Endothelial cell of umbilical vein (primary cell): ENCODE measurements at regions not wholly inside any gene's neighbourhood (a gene's known extent, or its start where the extent isn't known, plus 50 kb on each side); places are given as distances from the start of the nearest gene placed in this dataset.

Experiments used
- BruUV-seq: library from RNA; stranded (reverse); fragments of 400-500 nt; replicated peaks from 2 replicates; lab custom pipeline; 2021; lab: Mats Ljungman, UMichigan
- CTCF ChIA-PET: fragments of 300-600, 350-600 bp; sonication (Branson Sonifier 250); formaldehyde crosslinking; loops from one replicate; lab custom pipeline; 2021; ENCODE audit warnings: antibody characterized with exemption, inconsistent platforms; lab: Charles Lee
- POLR2A ChIA-PET: fragments of 300-600, 350-600 bp; sonication (Branson Sonifier 250); formaldehyde crosslinking; loops from one replicate; lab custom pipeline; 2021; ENCODE audit warnings: antibody characterized with exemption, inconsistent platforms; lab: Charles Lee
- DNase-seq: peaks from one replicate; pipeline ENCODE4 v3.0.0-alpha.2; 2011; ENCODE audit warnings: low read depth, low spot score
- FAIRE-seq: peaks from 2 replicates; lab custom pipeline; 2011; peaks lifted over from hg19 to GRCh38; lab: Jason Lieb, UNC
- H2AFZ ChIP-seq: 2 replicates; pipeline ENCODE4 v1.6.0; 2012; ENCODE audit warnings: low read depth, low read length, control low read depth, inconsistent platforms
- H3K27ac ChIP-seq: 2 replicates; pipeline ENCODE4 v1.5.1; 2011; ENCODE audit warnings: low read depth, mild to moderate bottlenecking, control low read depth, low read length, moderate library complexity; ENCODE audit not compliant: insufficient read depth
- H3K27me3 ChIP-seq, 2 experiments: 2 replicates each; pipeline versions ENCODE4 v1.6.0 to v1.6.1; 2011; ENCODE audit warnings: low read length in 2 of 2, mixed read lengths in 1 of 2; ENCODE audit not compliant: control insufficient read depth in 2 of 2, insufficient read depth in 2 of 2
- H3K36me3 ChIP-seq, 2 experiments: 2 replicates in 1 of 2; 3 replicates in 1 of 2; pipeline ENCODE4 v1.5.1; 2011; ENCODE audit warnings: low read length in 2 of 2, mild to moderate bottlenecking in 1 of 2, moderate library complexity in 1 of 2; ENCODE audit not compliant: control insufficient read depth in 2 of 2, insufficient read depth in 2 of 2; ENCODE audit errors: extremely low read depth in 1 of 2
- H3K4me1 ChIP-seq: 3 replicates; pipeline ENCODE4 v1.5.1; 2011; ENCODE audit warnings: mild to moderate bottlenecking, low read length; ENCODE audit not compliant: control insufficient read depth, insufficient read depth; ENCODE audit errors: extremely low read depth
- H3K4me2 ChIP-seq: 2 replicates; pipeline ENCODE4 v1.6.1; 2011; ENCODE audit warnings: low read length, control low read depth, mixed read lengths; ENCODE audit not compliant: insufficient read depth
- H3K4me3 ChIP-seq, 3 experiments: fragments of 200-600 bp in 1 of 3; sonication (generic), shearing (Covaris generic) in 1 of 3; replicated peaks in 1 of 3; 2 replicates each; pipeline ENCODE4 v1.5.1; 2011 to 2016; ENCODE audit warnings: control low read depth in 3 of 3, low read length in 3 of 3, mild to moderate bottlenecking in 2 of 3, inconsistent platforms in 1 of 3, low read depth in 1 of 3, moderate library complexity in 1 of 3; ENCODE audit not compliant: insufficient read depth in 1 of 3
- H3K79me2 ChIP-seq: 2 replicates; pipeline ENCODE4 v1.6.0; 2012; ENCODE audit warnings: low read length, inconsistent platforms; ENCODE audit not compliant: control insufficient read depth, insufficient read depth
- H3K9ac ChIP-seq: replicated peaks from 2 replicates; pipeline ENCODE3; 2011; ENCODE audit warnings: low read length, control low read depth; ENCODE audit not compliant: insufficient read depth; ENCODE audit errors: extremely low read depth
- H3K9me1 ChIP-seq: replicated peaks from 3 replicates; pipeline ENCODE4 v1.6.0; 2011; ENCODE audit warnings: mild to moderate bottlenecking, low read length; ENCODE audit not compliant: control insufficient read depth, insufficient read depth; ENCODE audit errors: extremely low read depth
- H3K9me3 ChIP-seq: replicated peaks from 2 replicates; pipeline ENCODE4 v1.5.1; 2012; ENCODE audit warnings: low read length, inconsistent platforms; ENCODE audit not compliant: control insufficient read depth, insufficient read depth
- H4K20me1 ChIP-seq: replicated peaks from 2 replicates; pipeline ENCODE3; 2011; ENCODE audit warnings: mild to moderate bottlenecking, low read length; ENCODE audit not compliant: control insufficient read depth, insufficient read depth; ENCODE audit errors: extremely low read depth
- FOS ChIP-seq: IDR thresholded peaks from 2 replicates; pipeline ENCODE4 v1.6.1; 2011; ENCODE audit warnings: mild to moderate bottlenecking, low read length, moderate library complexity, borderline replicate concordance; ENCODE audit not compliant: insufficient read depth
- GATA2 ChIP-seq: IDR thresholded peaks from 2 replicates; pipeline ENCODE4 v1.7.0; 2011; ENCODE audit warnings: low read depth, mild to moderate bottlenecking, moderate library complexity, mixed read lengths, low read length; ENCODE audit not compliant: insufficient read length, insufficient read depth
- MAX ChIP-seq: IDR thresholded peaks from 2 replicates; pipeline ENCODE4 v1.6.1; 2011; ENCODE audit not compliant: insufficient read depth, insufficient read length
- MYC ChIP-seq: IDR thresholded peaks from one replicate; pipeline ENCODE4 v1.6.1; 2011; ENCODE audit warnings: mild to moderate bottlenecking, low read depth, low read length
- dilution Hi-C: fragments of 300-500 bp; cut with MboI; formaldehyde crosslinking; loops from one replicate; pipeline ENCODE4 v1.15.0; 2019; ENCODE audit warnings: low sequenced_read_pairs; ENCODE audit not compliant: extremely low pct_ligation_motif_present
- intact Hi-C: fragments of 100-400 bp; cut with micrococcal nuclease; formaldehyde crosslinking; loops from one replicate; pipeline ENCODE4 v1.10.0; 2022
- TF ChIP-seq, protein P1 (sequence below), 2 donors: IDR thresholded peaks; 1 replicate in 1 of 2; 2 replicates in 1 of 2; pipeline ENCODE4 v1.5.1; 2011; ENCODE audit warnings: low read length in 2 of 2, mild to moderate bottlenecking in 2 of 2, moderate library complexity in 2 of 2, control low read depth in 1 of 2, inconsistent platforms in 1 of 2, low read depth in 1 of 2; ENCODE audit not compliant: insufficient read depth in 1 of 2; ENCODE audit errors: extremely low read depth in 1 of 2

DNA sequence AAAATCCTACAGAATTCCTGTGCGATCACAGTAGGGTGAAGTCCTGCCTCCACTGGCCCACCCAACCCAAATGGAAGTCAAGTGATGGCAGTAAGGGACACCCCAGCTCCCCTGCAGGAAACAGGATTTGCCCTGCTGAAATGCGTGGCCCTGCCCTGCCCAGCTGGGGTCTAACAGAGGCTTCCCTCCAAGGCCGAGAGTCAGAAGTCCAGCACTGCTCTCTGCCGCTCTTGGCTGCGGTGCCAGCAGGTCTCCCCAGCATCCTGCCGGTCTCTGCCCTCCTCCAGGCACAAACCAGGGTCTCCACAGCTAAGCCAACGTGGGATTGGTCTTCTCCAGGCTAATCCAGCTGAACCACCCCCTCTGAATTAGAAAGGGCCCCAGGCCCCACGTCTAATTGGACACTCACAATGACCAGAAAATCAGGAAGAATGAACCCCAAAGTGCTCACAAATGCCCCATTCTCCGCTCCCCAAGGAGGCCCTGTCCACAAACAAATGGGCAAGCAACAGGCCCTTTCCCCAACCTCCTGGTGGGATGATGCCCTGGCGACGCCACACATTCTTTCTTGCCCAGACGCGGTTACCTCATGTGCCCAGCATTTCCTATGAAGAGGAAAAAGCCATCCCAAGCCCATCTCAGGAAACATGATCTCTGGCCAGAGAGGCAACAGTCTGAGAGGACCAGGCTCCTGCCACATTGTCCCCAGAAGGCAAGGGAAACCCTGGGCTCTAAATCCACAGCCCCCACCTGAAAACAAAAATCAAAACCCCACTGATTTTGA, 117.2 kb downstream of the BANF2 start:
- BruUV-seq = no TSS peak
- H4K20me1 ChIP-seq = no peaks in the 10 kb centered on the region
- CTCF ChIA-PET = interaction anchor here (1.4 kb wide), 1 partner anchor 12 kb away, joined by 3 read pairs; no protein-coding TSS in a partner anchor

More for the DNA sequence above, 117.2 kb downstream of the BANF2 start:
- H3K9me3 ChIP-seq = no peaks in the 10 kb centered on the region
- dilution Hi-C loops = no loop called here
- no peak overlapping the region for H3K9ac ChIP-seq
- intact Hi-C loops = no loop called here
- no peak overlapping the region for H2AFZ ChIP-seq
- no peaks in the 10 kb centered on the region for H3K36me3 ChIP-seq
- no peaks in the 10 kb centered on the region for H3K9me1 ChIP-seq
- FAIRE-seq = no peak
- TF ChIP-seq FOS (no peak), MYC (no peak), GATA2 (no peak), MAX (no peak)
- TF ChIP-seq, protein P1, sequence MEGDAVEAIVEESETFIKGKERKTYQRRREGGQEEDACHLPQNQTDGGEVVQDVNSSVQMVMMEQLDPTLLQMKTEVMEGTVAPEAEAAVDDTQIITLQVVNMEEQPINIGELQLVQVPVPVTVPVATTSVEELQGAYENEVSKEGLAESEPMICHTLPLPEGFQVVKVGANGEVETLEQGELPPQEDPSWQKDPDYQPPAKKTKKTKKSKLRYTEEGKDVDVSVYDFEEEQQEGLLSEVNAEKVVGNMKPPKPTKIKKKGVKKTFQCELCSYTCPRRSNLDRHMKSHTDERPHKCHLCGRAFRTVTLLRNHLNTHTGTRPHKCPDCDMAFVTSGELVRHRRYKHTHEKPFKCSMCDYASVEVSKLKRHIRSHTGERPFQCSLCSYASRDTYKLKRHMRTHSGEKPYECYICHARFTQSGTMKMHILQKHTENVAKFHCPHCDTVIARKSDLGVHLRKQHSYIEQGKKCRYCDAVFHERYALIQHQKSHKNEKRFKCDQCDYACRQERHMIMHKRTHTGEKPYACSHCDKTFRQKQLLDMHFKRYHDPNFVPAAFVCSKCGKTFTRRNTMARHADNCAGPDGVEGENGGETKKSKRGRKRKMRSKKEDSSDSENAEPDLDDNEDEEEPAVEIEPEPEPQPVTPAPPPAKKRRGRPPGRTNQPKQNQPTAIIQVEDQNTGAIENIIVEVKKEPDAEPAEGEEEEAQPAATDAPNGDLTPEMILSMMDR (IDR thresholded peaks at IDR 0.05; ENCODE audit: extremely low read depth in 1 of 2, insufficient read depth in 1 of 2, low read depth in 1 of 2, low read length in 2 of 2) = no peak
- H3K4me3 ChIP-seq = no peak overlapping the region
- no peak overlapping the region for H3K4me2 ChIP-seq
- POLR2A ChIA-PET = no interaction called here
- no peak for DNase-seq
- H3K79me2 ChIP-seq = no peaks in the 10 kb centered on the region
- H3K27me3 ChIP-seq = no peaks in the 10 kb centered on the region
- no peak overlapping the region for H3K27ac ChIP-seq
- H3K4me1 ChIP-seq = no peaks in the 10 kb centered on the region
